VCaP (cell line): ENCODE measurements at regions not wholly inside any gene's neighbourhood (a gene's known extent, or its start where the extent isn't known, plus 50 kb on each side); places are given as distances from the start of the nearest gene placed in this dataset.

Experiments used
- H3K27ac ChIP-seq: fragments of 450-650 bp; 2 replicates; pipeline ENCODE4 v1.5.1; 2017
- TF ChIP-seq, protein P1 (sequence below): fragments of 450-650 bp; conservative IDR thresholded peaks from 2 replicates; pipeline ENCODE4 v1.5.1; 2017; ENCODE audit warnings: mild to moderate bottlenecking, moderate library complexity

- no peak overlapping the region for H3K27ac ChIP-seq
- TF ChIP-seq, protein P1, sequence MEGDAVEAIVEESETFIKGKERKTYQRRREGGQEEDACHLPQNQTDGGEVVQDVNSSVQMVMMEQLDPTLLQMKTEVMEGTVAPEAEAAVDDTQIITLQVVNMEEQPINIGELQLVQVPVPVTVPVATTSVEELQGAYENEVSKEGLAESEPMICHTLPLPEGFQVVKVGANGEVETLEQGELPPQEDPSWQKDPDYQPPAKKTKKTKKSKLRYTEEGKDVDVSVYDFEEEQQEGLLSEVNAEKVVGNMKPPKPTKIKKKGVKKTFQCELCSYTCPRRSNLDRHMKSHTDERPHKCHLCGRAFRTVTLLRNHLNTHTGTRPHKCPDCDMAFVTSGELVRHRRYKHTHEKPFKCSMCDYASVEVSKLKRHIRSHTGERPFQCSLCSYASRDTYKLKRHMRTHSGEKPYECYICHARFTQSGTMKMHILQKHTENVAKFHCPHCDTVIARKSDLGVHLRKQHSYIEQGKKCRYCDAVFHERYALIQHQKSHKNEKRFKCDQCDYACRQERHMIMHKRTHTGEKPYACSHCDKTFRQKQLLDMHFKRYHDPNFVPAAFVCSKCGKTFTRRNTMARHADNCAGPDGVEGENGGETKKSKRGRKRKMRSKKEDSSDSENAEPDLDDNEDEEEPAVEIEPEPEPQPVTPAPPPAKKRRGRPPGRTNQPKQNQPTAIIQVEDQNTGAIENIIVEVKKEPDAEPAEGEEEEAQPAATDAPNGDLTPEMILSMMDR, result no peak
Observed at GRCh38 chr13:26942184-26942583, 181.6 kb upstream of the GPR12 start.

- TF ChIP-seq, protein P1, result no peak
- H3K27ac ChIP-seq, result no peak overlapping the region
Observed at GRCh38 chr13:26941345-26942174, 181.0 kb upstream of the GPR12 start.

DNA sequence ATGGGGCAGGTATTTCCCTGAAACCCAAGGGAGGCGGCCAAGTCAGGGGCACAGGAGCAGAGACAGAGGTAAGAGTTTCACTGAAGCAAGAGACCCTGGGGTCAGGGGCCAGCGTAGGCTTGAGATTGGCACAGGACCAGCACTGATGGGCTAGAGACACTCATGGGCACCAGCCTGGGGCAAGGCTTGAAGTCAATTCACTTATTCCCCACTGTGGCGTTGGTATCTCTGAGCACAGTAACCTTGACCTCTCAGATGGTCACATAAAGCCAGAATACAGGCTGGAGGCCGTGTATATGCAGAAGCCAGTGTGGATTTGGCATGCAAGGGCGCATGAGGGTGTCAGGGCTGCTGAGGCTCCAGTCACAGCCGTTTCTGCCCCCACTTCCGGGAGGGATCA, 173.5 kb upstream of the GPR12 start:
- TF ChIP-seq, protein P1, result no peak
- H3K27ac ChIP-seq, result no peak overlapping the region

DNA sequence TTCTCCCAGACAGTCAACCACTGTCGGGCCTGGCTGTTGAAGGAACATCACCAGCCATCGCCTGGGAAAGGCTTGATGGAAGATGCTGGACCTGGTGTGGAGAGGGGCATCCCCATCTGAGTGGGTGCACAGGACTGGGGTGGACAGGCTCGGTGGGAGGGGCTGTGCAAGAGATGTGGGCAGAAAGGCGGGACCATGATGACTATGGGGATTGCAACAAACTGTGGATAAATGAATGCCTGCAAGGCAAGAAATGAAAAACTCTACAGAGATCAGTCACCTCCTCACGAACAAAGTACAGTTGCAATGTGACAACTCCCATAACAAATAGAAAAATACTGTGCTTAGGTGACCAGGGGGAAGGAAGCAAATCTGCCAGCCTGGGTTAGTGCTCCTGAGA, 171.9 kb upstream of the GPR12 start:
- no peak overlapping the region for H3K27ac ChIP-seq
- TF ChIP-seq, protein P1, result no peak

DNA sequence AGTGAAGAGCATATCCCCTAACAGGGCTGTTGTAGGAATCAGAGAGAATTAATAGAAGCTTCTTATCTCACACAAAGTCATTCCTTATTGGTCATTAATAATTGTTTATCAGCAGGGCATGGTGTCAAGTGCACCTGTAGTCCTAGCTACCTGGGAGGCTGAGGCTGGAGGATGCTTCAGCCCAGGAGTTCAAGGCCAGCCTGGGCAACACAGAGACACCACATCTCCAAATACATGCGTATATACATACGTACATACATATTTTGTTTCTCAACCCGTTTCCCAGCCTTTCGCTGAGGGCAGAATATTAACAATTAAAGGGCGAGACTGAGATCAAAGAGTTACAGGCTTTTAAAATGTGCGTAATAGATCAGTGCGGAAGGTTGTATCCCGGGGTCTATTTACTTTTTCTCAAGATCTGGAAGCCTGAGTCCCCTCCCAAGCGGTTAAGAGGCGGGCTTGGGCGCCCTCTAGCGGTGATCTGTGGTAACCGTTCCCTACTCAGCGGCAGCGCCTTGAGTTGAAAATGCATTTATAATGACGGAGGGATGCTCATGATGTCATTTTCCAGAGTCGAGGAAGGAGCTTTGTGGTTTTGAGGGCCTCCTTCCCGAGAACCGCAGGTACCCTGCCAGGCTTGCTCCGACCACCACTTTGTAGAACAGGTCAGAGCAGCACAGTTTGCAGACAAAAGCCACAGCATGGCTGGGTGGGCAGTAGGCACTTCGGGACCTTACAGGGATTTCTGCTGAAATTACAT, 169.6 kb upstream of the GPR12 start:
- TF ChIP-seq, protein P1, result peak; percentile 92
- peak overlapping the region; percentile 15; the same call in 1 of the 2 replicates for H3K27ac ChIP-seq

- H3K27ac ChIP-seq, result no peak overlapping the region
- TF ChIP-seq, protein P1, result no peak
Observed at GRCh38 chr13:26927511-26927910, 166.9 kb upstream of the GPR12 start.

GRCh38 chr13:26926371-26926770, 165.8 kb upstream of the GPR12 start:
- TF ChIP-seq, protein P1, result no peak
- no peak overlapping the region for H3K27ac ChIP-seq
